ENCODE measurements at regions not wholly inside any gene's neighbourhood (a gene's known extent, or its start where the extent isn't known, plus 50 kb on each side); places are given as distances from the start of the nearest gene placed in this dataset.

DNA sequence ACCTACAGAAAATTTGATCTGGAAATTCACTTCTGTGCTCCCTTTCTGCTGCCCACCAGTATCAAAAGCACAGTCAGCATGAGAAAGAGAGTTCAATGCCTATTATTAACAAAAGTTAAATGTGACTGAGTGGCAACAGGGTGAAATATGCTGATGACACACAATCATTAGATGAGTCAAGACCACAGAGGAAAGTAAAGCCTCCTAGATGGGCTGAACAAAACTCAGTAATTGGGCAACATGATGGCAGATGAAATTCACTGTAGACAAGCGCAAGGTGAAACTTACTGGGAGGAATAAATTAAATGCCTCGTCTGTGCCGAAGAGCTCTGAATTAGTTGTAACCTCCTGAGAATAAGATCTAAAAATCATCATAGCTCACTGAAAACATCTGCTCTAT is 752.8 kb downstream of the IRX1 start:
- no peaks in the 10 kb centered on the region for H3K9me3 ChIP-seq (ENCODE audit: low read length)
- no peak overlapping the region for H3K4me3 ChIP-seq (ENCODE audit: low read length)
- Mint-ChIP-seq H3K27ac (no peak overlapping the region), H3K9me3 (peaks cover 9 to 25% (median 14%) of the 10 kb centered on the region in 5 donors), H3K4me3 (no peak overlapping the region), H3K36me3 (no peaks in the 10 kb centered on the region), H3K4me1 (no peaks in the 10 kb centered on the region), H3K27me3 (no peaks in the 10 kb centered on the region)
- no peaks in the 10 kb centered on the region for H3K27me3 ChIP-seq (ENCODE audit: insufficient read depth, low read length, poor library complexity, severe bottlenecking)
- CTCF ChIA-PET, result no interaction called here
- H3K27ac ChIP-seq (ENCODE audit: low read depth, low read length), result no peak overlapping the region
- no peaks in the 10 kb centered on the region for H3K4me1 ChIP-seq (ENCODE audit: insufficient read depth, low read length)
- no peaks in the 10 kb centered on the region for H3K36me3 ChIP-seq (ENCODE audit: insufficient read depth, low read length)
- DNase-seq, result no peak
- POLR2A ChIA-PET, result no interaction called here

DNA sequence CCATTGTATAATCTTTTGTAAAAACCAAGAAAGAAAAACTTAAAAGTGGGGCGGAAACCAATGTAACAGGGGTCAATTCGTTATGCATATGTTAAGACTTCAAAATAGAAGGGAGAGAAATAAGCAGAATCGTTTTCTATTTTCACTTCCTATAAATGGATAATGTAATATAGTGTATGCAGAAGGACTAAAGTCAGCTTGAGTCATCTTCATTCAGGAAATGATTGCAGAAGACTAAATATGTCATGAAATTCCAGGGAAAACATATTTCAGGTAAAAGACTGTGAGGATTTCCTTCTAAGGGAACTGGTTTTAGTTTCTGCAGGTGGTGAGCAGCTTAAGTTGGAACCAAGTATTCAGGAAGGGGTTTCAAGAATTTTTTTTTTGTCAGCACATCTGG is 753.3 kb downstream of the IRX1 start:
- no peaks in the 10 kb centered on the region for H3K4me1 Mint-ChIP-seq
- H3K27me3 Mint-ChIP-seq, result no peaks in the 10 kb centered on the region
- no peaks in the 10 kb centered on the region for H3K27me3 ChIP-seq (ENCODE audit: insufficient read depth, low read length, poor library complexity, severe bottlenecking)
- no peaks in the 10 kb centered on the region for H3K4me1 ChIP-seq (ENCODE audit: insufficient read depth, low read length)
- H3K27ac ChIP-seq (ENCODE audit: low read depth, low read length), result no peak overlapping the region
- POLR2A ChIA-PET, result no interaction called here
- DNase-seq, result no peak
- H3K36me3 ChIP-seq (ENCODE audit: insufficient read depth, low read length), result no peaks in the 10 kb centered on the region
- CTCF ChIA-PET, result no interaction called here
- no peak overlapping the region for H3K4me3 Mint-ChIP-seq
- no peaks in the 10 kb centered on the region for H3K36me3 Mint-ChIP-seq
- no peak overlapping the region for H3K4me3 ChIP-seq (ENCODE audit: low read length)
- no peak overlapping the region for H3K27ac Mint-ChIP-seq
- no peaks in the 10 kb centered on the region for H3K9me3 ChIP-seq (ENCODE audit: low read length)
- H3K9me3 Mint-ChIP-seq, result peaks cover 5 to 21% (median 14%) of the 10 kb centered on the region in 5 donors

DNA sequence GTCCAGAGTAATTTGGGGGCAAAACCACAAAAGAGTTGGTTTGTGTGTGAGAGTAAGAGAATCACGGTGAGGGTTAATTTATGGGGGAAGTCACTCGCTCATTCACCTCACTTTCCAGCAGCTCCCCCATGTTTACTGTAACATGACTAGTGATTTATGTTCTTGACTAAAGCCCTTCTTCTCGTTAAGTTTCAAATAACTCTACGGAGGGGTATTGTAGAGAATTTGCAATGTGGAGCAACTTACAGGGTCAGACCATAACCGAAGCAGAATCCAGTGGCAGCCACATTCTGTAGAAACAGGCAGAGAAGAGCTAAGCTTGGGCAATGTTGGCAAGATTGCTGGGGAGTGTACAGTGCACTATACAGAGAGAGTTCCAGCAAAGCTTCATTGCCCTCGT is 760.6 kb downstream of the IRX1 start:
- CTCF ChIA-PET, result no interaction called here
- no peaks in the 10 kb centered on the region for H3K27me3 Mint-ChIP-seq
- no peaks in the 10 kb centered on the region for H3K36me3 Mint-ChIP-seq

DNA sequence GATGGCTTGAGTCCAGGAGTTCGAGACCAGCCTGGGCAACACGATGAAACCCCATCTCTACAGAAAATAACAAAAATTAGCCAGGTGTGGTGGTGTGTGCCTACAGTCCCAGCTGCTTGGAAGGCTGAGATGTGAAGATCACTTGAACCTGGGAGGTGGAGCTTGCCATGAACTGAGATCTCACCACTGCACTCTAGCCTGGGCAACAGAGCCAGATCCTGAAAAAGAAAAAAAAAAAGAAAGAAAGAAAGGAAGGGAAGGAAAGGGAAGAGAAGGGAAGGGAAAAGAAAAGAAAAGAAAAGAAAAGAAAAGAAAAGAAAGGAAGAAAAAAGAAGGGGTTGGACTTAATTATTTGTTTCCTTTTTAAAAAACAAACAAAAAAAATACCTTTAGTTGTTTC is 764.2 kb downstream of the IRX1 start:
- no peak overlapping the region for H3K4me3 Mint-ChIP-seq

More for the DNA sequence above, 760.6 kb downstream of the IRX1 start:
- Histone ChIP-seq H3K27me3 (ENCODE audit: insufficient read depth, low read length, poor library complexity, severe bottlenecking) (no peaks in the 10 kb centered on the region), H3K27ac (ENCODE audit: low read depth, low read length) (no peak overlapping the region), H3K9me3 (ENCODE audit: low read length) (no peaks in the 10 kb centered on the region), H3K4me3 (ENCODE audit: low read length) (no peak overlapping the region), H3K4me1 (ENCODE audit: insufficient read depth, low read length) (no peaks in the 10 kb centered on the region), H3K36me3 (ENCODE audit: insufficient read depth, low read length) (no peaks in the 10 kb centered on the region)
- DNase-seq, result no peak
- no peak overlapping the region for H3K27ac Mint-ChIP-seq
- H3K9me3 Mint-ChIP-seq, result peaks cover 6 to 30% (median 23%) of the 10 kb centered on the region in 5 donors
- no peaks in the 10 kb centered on the region for H3K4me1 Mint-ChIP-seq
- no peak overlapping the region for H3K4me3 Mint-ChIP-seq
- POLR2A ChIA-PET, result no interaction called here

DNA sequence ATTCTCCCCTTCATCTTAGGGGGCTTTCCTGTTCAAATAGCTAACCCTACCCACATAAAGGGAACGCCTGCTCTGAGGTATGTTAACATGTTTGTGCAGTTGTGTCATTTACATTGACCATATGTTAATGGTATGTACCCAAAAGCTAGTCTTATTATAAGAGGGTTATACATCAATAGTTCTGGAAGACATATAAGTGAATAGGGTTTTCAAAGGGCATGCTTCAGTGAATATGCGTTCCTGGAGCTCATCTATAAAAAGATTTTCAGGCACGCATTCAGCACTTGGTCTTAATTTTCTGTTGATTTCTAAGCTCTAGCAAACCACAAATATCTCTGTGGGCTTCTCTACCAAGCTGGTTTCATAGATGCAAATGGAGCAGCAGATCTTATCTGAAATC is 766.1 kb downstream of the IRX1 start:
- Histone ChIP-seq H3K4me1 (ENCODE audit: insufficient read depth, low read length) (no peaks in the 10 kb centered on the region), H3K27ac (ENCODE audit: low read depth, low read length) (no peak overlapping the region), H3K36me3 (ENCODE audit: insufficient read depth, low read length) (no peaks in the 10 kb centered on the region), H3K9me3 (ENCODE audit: low read length) (no peaks in the 10 kb centered on the region), H3K4me3 (ENCODE audit: low read length) (no peak overlapping the region), H3K27me3 (ENCODE audit: insufficient read depth, low read length, poor library complexity, severe bottlenecking) (no peaks in the 10 kb centered on the region)
- H3K27me3 Mint-ChIP-seq, result no peaks in the 10 kb centered on the region
- ChIA-PET POLR2A (no interaction called here), CTCF (no interaction called here)
- no peaks in the 10 kb centered on the region for H3K36me3 Mint-ChIP-seq
- peaks cover 3 to 33% (median 16%) of the 10 kb centered on the region in 5 donors for H3K9me3 Mint-ChIP-seq
- H3K4me3 Mint-ChIP-seq, result no peak overlapping the region
- no peak for DNase-seq
- no peak overlapping the region for H3K27ac Mint-ChIP-seq
- H3K4me1 Mint-ChIP-seq, result no peaks in the 10 kb centered on the region

More for the DNA sequence above, 764.2 kb downstream of the IRX1 start:
- CTCF ChIA-PET, result no interaction called here
- Histone ChIP-seq H3K27me3 (ENCODE audit: insufficient read depth, low read length, poor library complexity, severe bottlenecking) (no peaks in the 10 kb centered on the region), H3K9me3 (ENCODE audit: low read length) (no peaks in the 10 kb centered on the region), H3K4me1 (ENCODE audit: insufficient read depth, low read length) (no peaks in the 10 kb centered on the region), H3K27ac (ENCODE audit: low read depth, low read length) (no peak overlapping the region), H3K36me3 (ENCODE audit: insufficient read depth, low read length) (no peaks in the 10 kb centered on the region), H3K4me3 (ENCODE audit: low read length) (no peak overlapping the region)
- H3K36me3 Mint-ChIP-seq, result no peaks in the 10 kb centered on the region
- no peaks in the 10 kb centered on the region for H3K27me3 Mint-ChIP-seq
- H3K27ac Mint-ChIP-seq, result no peak overlapping the region
- no peaks in the 10 kb centered on the region for H3K4me1 Mint-ChIP-seq
- POLR2A ChIA-PET, result no interaction called here
- DNase-seq, result no peak
- H3K9me3 Mint-ChIP-seq, result peaks cover 5 to 33% (median 11%) of the 10 kb centered on the region in 5 donors

DNA sequence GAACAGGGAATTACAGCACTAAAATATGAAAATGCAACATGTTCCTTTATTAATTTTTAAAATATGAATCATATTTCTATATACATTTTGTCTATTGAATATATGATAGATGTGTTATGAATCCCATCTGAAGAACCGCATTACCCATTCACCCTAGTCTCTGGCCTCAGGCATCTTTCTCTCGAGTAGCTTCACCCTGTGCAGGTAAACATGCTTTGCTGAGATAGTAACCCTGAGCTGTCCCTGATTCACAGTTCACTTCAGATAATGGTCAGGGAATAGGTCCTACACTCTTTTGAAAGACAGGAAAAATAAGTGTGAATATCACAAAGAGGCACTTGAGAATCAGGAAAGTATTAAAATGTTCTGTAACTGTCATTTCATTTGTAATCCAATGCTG is 766.8 kb downstream of the IRX1 start:
- H3K4me3 Mint-ChIP-seq, result no peak overlapping the region
- H3K27me3 ChIP-seq (ENCODE audit: insufficient read depth, low read length, poor library complexity, severe bottlenecking), result no peaks in the 10 kb centered on the region
- H3K4me1 ChIP-seq (ENCODE audit: insufficient read depth, low read length), result no peaks in the 10 kb centered on the region
- H3K4me3 ChIP-seq (ENCODE audit: low read length), result no peak overlapping the region
- DNase-seq, result no peak
- no peak overlapping the region for H3K27ac ChIP-seq (ENCODE audit: low read depth, low read length)
- H3K9me3 Mint-ChIP-seq, result peaks cover 3 to 33% (median 18%) of the 10 kb centered on the region in 5 donors
- POLR2A ChIA-PET, result no interaction called here
- H3K36me3 Mint-ChIP-seq, result no peaks in the 10 kb centered on the region
- H3K27ac Mint-ChIP-seq, result no peak overlapping the region
- no peaks in the 10 kb centered on the region for H3K36me3 ChIP-seq (ENCODE audit: insufficient read depth, low read length)
- CTCF ChIA-PET, result no interaction called here
- H3K4me1 Mint-ChIP-seq, result no peaks in the 10 kb centered on the region
- no peaks in the 10 kb centered on the region for H3K27me3 Mint-ChIP-seq
- no peaks in the 10 kb centered on the region for H3K9me3 ChIP-seq (ENCODE audit: low read length)

DNA sequence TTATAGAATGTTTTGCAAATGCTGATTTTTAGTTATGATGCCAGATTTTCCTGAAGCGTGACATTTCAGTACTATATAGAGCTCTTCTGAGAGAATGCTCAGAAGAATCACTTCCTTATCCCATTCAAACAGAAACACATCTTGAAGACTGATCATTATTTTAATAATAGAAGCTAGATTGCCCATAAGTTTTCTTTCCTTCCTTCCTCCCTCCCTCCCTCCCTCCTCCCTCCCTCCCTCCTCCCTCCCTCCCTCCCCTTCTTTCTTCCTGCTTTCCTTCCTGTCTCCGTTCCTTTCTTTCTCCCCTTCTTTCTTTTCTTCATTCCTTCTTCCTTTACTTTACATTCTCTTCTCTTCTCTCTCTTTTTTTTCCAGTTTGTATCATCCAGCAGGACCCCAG is 767.4 kb downstream of the IRX1 start:
- no peak overlapping the region for H3K27ac Mint-ChIP-seq
- ChIA-PET CTCF (no interaction called here), POLR2A (no interaction called here)
- no peaks in the 10 kb centered on the region for H3K4me1 ChIP-seq (ENCODE audit: insufficient read depth, low read length)
- no peaks in the 10 kb centered on the region for H3K9me3 ChIP-seq (ENCODE audit: low read length)
- no peaks in the 10 kb centered on the region for H3K27me3 ChIP-seq (ENCODE audit: insufficient read depth, low read length, poor library complexity, severe bottlenecking)
- H3K4me3 Mint-ChIP-seq, result no peak overlapping the region
- H3K27me3 Mint-ChIP-seq, result no peaks in the 10 kb centered on the region
- H3K4me1 Mint-ChIP-seq, result no peaks in the 10 kb centered on the region
- H3K4me3 ChIP-seq (ENCODE audit: low read length), result no peak overlapping the region
- no peak for DNase-seq
- H3K9me3 Mint-ChIP-seq, result peaks cover 3 to 33% (median 14%) of the 10 kb centered on the region in 5 donors
- no peaks in the 10 kb centered on the region for H3K36me3 Mint-ChIP-seq
- H3K27ac ChIP-seq (ENCODE audit: low read depth, low read length), result no peak overlapping the region
- H3K36me3 ChIP-seq (ENCODE audit: insufficient read depth, low read length), result no peaks in the 10 kb centered on the region

DNA sequence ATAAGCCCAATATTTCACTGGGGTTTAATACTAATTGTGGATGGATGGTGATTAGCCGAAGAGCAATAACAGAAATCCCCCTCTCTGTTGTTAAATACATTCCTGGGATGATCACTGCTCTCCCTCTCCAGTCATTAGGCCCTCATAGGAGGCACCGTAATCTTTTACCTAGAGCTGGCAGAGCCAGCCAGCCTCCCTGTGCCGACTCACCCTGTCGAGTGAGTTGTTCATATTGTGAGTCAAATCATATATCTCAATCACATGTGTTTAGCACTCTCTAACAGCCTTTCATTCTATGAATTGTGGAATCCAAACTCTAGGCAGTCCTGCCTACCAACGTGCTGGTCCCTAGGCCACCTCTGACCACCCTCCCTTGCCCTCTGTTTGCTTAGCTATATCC is 771.0 kb downstream of the IRX1 start:
- no peak for DNase-seq
- Histone ChIP-seq H3K9me3 (ENCODE audit: low read length) (no peaks in the 10 kb centered on the region), H3K27ac (ENCODE audit: low read depth, low read length) (no peak overlapping the region), H3K36me3 (ENCODE audit: insufficient read depth, low read length) (no peaks in the 10 kb centered on the region), H3K4me3 (ENCODE audit: low read length) (no peak overlapping the region), H3K27me3 (ENCODE audit: insufficient read depth, low read length, poor library complexity, severe bottlenecking) (no peaks in the 10 kb centered on the region), H3K4me1 (ENCODE audit: insufficient read depth, low read length) (no peaks in the 10 kb centered on the region)
- Mint-ChIP-seq H3K27ac (peak overlapping the region in 1 of 8 donors; percentile 77), H3K4me1 (no peaks in the 10 kb centered on the region), H3K36me3 (no peaks in the 10 kb centered on the region), H3K27me3 (no peaks in the 10 kb centered on the region), H3K4me3 (no peak overlapping the region), H3K9me3 (peaks cover 2 to 11% (median 8%) of the 10 kb centered on the region in 5 donors)
- ChIA-PET POLR2A (no interaction called here), CTCF (no interaction called here)

DNA sequence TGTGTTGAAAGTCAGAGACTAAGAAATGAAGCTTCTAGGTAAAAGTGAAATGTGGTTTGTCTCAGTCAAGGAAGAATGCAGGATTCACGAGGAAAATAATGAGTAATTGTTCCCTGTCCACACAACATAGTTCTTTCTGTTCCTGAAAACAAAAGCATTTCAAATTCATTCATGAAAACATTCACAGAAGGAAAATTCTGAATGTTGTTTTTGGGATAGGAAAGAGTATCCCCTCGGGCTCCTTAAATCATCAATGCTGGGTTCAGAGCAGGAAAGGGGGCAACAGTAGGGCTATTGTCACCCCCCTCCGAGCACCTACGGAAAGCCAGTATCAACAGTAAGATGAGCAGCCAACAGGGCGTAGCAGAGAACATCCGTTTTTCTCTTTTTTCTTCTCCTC is 769.9 kb upstream of the ADAMTS16 start:
- Histone ChIP-seq H3K36me3 (ENCODE audit: insufficient read depth, low read length) (no peaks in the 10 kb centered on the region), H3K4me3 (ENCODE audit: low read length) (no peak overlapping the region), H3K27ac (ENCODE audit: low read depth, low read length) (no peak overlapping the region), H3K4me1 (ENCODE audit: insufficient read depth, low read length) (no peaks in the 10 kb centered on the region), H3K27me3 (ENCODE audit: insufficient read depth, low read length, poor library complexity, severe bottlenecking) (no peaks in the 10 kb centered on the region), H3K9me3 (ENCODE audit: low read length) (no peaks in the 10 kb centered on the region)
- DNase-seq, result no peak
- H3K36me3 Mint-ChIP-seq, result no peaks in the 10 kb centered on the region
- H3K27me3 Mint-ChIP-seq, result no peaks in the 10 kb centered on the region
- H3K4me3 Mint-ChIP-seq, result no peak overlapping the region
- CTCF ChIA-PET, result no interaction called here
- H3K9me3 Mint-ChIP-seq, result peaks cover 3 to 13% (median 6%) of the 10 kb centered on the region in 5 donors
- no peaks in the 10 kb centered on the region for H3K4me1 Mint-ChIP-seq
- POLR2A ChIA-PET, result no interaction called here
- no peak overlapping the region for H3K27ac Mint-ChIP-seq

Data from CD8-positive, alpha-beta memory T cell (primary cell).